DND-41 (cell line): ENCODE measurements at regions not wholly inside any gene's neighbourhood (a gene's known extent, or its start where the extent isn't known, plus 50 kb on each side); places are given as distances from the start of the nearest gene placed in this dataset.
A peak's percentile ranks its signal among the peaks of the same experiment; 100 is the strongest.

ENCODE experiments used
- ATAC-seq: fragments of 200-7000 bp; cut with Tn5 transposase; 3 replicates; pipeline ENCODE4 v1.9.1; 2021; ENCODE audit warnings: low read depth; ENCODE audit not compliant: insufficient read depth
- DNase-seq: peaks from one replicate; pipeline ENCODE4 v3.0.0-alpha.2; 2020
- H2AFZ ChIP-seq: 2 replicates; pipeline ENCODE4 v1.6.0; 2012; ENCODE audit warnings: low read depth, low read length
- H3K27ac ChIP-seq: 2 replicates; pipeline ENCODE4 v1.5.1; 2012; ENCODE audit warnings: low read length, inconsistent platforms
- H3K27me3 ChIP-seq: fragments of 200-600 bp; sonication (generic); 2 replicates; pipeline ENCODE4 v1.6.0; 2012; ENCODE audit warnings: low read length, mild to moderate bottlenecking, inconsistent platforms; ENCODE audit not compliant: insufficient read depth, poor library complexity
- H3K36me3 ChIP-seq: 2 replicates; pipeline ENCODE4 v1.5.1; 2012; ENCODE audit warnings: low read length, inconsistent platforms; ENCODE audit not compliant: insufficient read depth
- H3K4me1 ChIP-seq: 2 replicates; pipeline ENCODE4 v1.5.1; 2012; ENCODE audit warnings: mild to moderate bottlenecking, low read length; ENCODE audit not compliant: insufficient read depth
- H3K4me2 ChIP-seq: 2 replicates; pipeline ENCODE4 v1.6.0; 2012; ENCODE audit warnings: mild to moderate bottlenecking, moderate library complexity, low read length, inconsistent platforms; ENCODE audit not compliant: insufficient read depth
- H3K4me3 ChIP-seq, 2 experiments: fragments of 200-600 bp in 1 of 2; shearing (Covaris generic) in 1 of 2; 2 replicates each; pipeline ENCODE4 v1.5.1; 2012 to 2016; ENCODE audit warnings: inconsistent platforms in 2 of 2, low read length in 2 of 2, mild to moderate bottlenecking in 2 of 2, low read depth in 1 of 2, moderate library complexity in 1 of 2
- H3K79me2 ChIP-seq: 2 replicates; pipeline ENCODE4 v1.6.0; 2012; ENCODE audit warnings: low read length, inconsistent platforms; ENCODE audit not compliant: insufficient read depth
- H3K9ac ChIP-seq: 2 replicates; pipeline ENCODE4 v1.6.0; 2012; ENCODE audit warnings: low read depth, mild to moderate bottlenecking, inconsistent platforms, low read length, moderate library complexity
- H3K9me3 ChIP-seq: 2 replicates; pipeline ENCODE4 v1.5.1; 2012; ENCODE audit warnings: low read length, moderate library complexity, mild to moderate bottlenecking, inconsistent platforms; ENCODE audit not compliant: insufficient read depth, severe bottlenecking
- H4K20me1 ChIP-seq: 2 replicates; pipeline ENCODE4 v1.6.0; 2012; ENCODE audit warnings: low read length; ENCODE audit not compliant: insufficient read depth
- EZH2 ChIP-seq: IDR thresholded peaks from 3 replicates; pipeline ENCODE4 v1.6.1; 2012; ENCODE audit warnings: borderline replicate concordance, low read depth, mild to moderate bottlenecking, moderate library complexity, low read length, inconsistent platforms; ENCODE audit not compliant: severe bottlenecking
- TF ChIP-seq, protein P1 (sequence below): IDR thresholded peaks from 2 replicates; pipeline ENCODE4 v1.5.1; 2012; ENCODE audit warnings: borderline replicate concordance, low read length, moderate library complexity, mild to moderate bottlenecking; ENCODE audit not compliant: poor library complexity, severe bottlenecking; ENCODE audit errors: extremely low read depth

DNA sequence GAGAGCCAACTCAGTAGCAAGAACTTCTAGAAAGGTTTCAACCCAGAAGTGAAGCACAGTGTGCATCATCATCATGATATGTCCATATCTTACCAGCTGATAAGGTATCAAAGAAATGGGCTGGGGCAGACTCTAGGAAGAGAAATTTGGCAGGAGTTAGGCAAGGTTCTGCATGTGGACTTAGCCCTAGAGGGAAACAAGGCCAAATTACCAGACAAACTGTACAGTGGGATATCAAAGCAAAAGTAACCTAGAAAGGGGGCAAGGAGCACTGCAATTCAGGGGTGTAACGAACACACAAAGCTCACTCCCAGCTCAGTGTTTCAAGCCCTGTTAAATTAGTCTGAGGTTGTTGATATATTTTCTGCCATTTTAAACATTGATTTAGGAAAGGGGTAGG is 407.4 kb downstream of the SMARCA1 start:
- Histone ChIP-seq H3K4me3 (no peak overlapping the region), H3K9me3 (no peaks in the 10 kb centered on the region), H4K20me1 (no peaks in the 10 kb centered on the region), H2AFZ (no peak overlapping the region), H3K27ac (no peak overlapping the region), H3K36me3 (no peaks in the 10 kb centered on the region), H3K9ac (no peak overlapping the region), H3K4me2 (no peak overlapping the region), H3K79me2 (no peaks in the 10 kb centered on the region), H3K4me1 (no peaks in the 10 kb centered on the region), H3K27me3 (no peaks in the 10 kb centered on the region)
- TF ChIP-seq, protein P1, sequence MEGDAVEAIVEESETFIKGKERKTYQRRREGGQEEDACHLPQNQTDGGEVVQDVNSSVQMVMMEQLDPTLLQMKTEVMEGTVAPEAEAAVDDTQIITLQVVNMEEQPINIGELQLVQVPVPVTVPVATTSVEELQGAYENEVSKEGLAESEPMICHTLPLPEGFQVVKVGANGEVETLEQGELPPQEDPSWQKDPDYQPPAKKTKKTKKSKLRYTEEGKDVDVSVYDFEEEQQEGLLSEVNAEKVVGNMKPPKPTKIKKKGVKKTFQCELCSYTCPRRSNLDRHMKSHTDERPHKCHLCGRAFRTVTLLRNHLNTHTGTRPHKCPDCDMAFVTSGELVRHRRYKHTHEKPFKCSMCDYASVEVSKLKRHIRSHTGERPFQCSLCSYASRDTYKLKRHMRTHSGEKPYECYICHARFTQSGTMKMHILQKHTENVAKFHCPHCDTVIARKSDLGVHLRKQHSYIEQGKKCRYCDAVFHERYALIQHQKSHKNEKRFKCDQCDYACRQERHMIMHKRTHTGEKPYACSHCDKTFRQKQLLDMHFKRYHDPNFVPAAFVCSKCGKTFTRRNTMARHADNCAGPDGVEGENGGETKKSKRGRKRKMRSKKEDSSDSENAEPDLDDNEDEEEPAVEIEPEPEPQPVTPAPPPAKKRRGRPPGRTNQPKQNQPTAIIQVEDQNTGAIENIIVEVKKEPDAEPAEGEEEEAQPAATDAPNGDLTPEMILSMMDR, result no peak
- TF ChIP-seq EZH2, result no peak
- DNase-seq, result no peak
- ATAC-seq, result no peak

DNA sequence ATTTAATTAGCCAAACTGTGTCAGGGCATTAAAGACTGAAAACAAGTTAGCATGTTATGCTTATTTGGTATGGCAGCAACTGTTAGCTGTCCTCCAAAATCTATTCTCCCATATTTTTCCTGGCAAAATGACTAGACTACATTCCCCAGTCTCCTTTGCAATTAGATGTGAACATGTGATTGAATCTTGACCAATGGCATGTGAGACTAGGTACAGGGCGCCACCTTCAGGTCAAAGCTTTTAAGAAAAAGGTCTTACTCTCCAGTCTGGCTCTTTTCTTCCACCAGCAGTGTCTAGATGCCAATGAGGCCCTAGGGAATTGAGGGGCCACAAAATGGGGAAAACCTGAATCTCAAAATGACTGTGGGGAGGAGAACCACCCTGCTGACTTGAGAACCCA is 408.2 kb downstream of the SMARCA1 start:
- H2AFZ ChIP-seq, result no peak overlapping the region
- ATAC-seq, result peak; percentile 64
- DNase-seq, result peak; percentile 35
- H3K4me1 ChIP-seq, result no peaks in the 10 kb centered on the region
- no peak overlapping the region for H3K4me2 ChIP-seq
- no peaks in the 10 kb centered on the region for H3K79me2 ChIP-seq
- TF ChIP-seq, protein P1, result peak; percentile 52
- no peak for TF ChIP-seq EZH2
- H3K9ac ChIP-seq, result no peak overlapping the region
- H4K20me1 ChIP-seq, result no peaks in the 10 kb centered on the region
- H3K9me3 ChIP-seq, result no peaks in the 10 kb centered on the region
- no peaks in the 10 kb centered on the region for H3K36me3 ChIP-seq
- H3K4me3 ChIP-seq, result no peak overlapping the region
- no peak overlapping the region for H3K27ac ChIP-seq
- H3K27me3 ChIP-seq, result no peaks in the 10 kb centered on the region

DNA sequence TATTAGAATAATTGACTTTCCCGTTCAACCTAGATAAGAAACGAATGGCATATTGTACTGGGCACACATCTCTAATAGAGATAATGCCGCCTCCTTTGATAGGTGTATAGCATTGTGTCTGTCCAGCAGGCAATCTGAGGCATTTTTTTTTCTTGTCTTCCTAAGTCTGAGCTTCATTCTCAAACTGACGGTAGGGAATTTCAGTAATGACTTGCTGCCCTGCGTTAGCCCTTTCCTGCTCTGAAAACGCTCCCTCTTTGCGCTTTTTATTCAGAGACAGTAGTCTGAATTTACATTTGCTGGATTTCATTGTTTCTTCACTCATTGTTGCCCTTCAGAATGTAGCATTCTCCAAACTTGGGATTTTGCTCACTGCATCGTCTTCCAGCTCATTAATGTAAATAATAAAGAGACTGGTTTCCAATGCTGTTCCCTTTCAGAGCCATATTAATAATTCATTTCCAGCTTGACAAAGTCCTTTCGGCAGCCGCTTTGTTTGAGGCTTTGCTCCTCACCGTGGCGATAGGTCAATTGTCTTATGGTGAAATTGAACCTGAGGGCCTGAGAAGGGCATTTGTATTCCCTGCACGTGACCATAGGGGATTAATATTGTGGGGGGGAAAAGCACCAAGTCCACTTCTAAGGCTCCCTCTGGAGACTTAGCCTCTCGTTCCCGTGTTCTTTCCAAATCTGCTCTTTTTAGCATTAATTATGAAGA is 412.1 kb downstream of the SMARCA1 start:
- no peak overlapping the region for H3K27ac ChIP-seq
- ATAC-seq, result no peak
- H3K4me1 ChIP-seq, result no peaks in the 10 kb centered on the region

More for the DNA sequence above, 412.1 kb downstream of the SMARCA1 start:
- H3K4me3 ChIP-seq, result no peak overlapping the region
- H3K9ac ChIP-seq, result no peak overlapping the region
- DNase-seq, result no peak
- H3K9me3 ChIP-seq, result no peaks in the 10 kb centered on the region
- H3K4me2 ChIP-seq, result no peak overlapping the region
- H3K79me2 ChIP-seq, result no peaks in the 10 kb centered on the region
- no peaks in the 10 kb centered on the region for H3K36me3 ChIP-seq
- TF ChIP-seq EZH2, result no peak
- TF ChIP-seq, protein P1, result no peak
- H3K27me3 ChIP-seq, result no peaks in the 10 kb centered on the region
- H2AFZ ChIP-seq, result no peak overlapping the region
- no peaks in the 10 kb centered on the region for H4K20me1 ChIP-seq
